Kidney glomerular epithelial cell (primary cell): ENCODE measurements at regions not wholly inside any gene's neighbourhood (a gene's known extent, or its start where the extent isn't known, plus 50 kb on each side); places are given as distances from the start of the nearest gene placed in this dataset.

Experiments
- DNase-seq: peaks from one replicate; lab custom pipeline; 2025; lab: John Stamatoyannopoulos, UW

- no peak for DNase-seq
Observed at GRCh38 chrX:80098038-80098437, 83.5 kb downstream of the TBX22 start.

DNA sequence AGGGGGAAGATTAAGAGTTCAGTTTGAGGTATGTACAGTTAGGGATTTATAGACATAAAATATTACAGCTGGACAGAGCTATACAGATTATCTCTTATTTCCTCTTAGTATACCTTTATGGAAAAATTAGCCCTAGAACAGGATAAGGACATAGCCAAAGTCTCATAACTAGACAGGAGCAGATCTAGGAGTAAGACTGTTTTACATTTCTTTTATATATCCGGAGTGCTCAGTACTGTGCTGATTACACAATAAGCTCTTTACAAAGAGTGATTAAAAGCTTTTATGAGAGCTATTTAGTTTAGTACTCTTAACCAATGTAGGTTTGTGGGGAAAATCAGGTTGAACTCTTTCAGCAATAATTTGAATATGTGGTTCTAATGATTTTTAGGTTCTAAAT lies 105.8 kb downstream of the TBX22 start:
- no peak for DNase-seq

- no peak for DNase-seq
Observed at GRCh38 chrX:80138938-80139337, 124.4 kb downstream of the TBX22 start.

DNA sequence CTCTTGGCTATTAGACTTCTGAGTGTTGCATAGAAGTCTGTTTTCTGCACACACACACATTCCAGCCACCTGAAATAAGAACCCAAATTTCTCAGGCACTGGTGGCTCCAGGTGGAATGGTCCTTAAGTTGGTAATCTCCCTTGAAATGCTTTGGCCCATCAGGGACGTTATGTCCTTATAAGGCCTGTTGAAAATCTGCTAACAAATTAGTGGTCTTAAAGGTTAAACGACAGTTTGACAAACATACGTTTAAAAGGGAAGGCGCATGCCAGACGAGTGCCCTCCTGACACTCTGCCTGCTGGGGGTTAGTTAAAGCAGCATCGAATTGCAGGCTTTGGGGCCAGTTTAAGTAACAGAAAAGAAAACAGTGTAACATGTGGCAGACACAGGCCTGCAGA lies 125.0 kb downstream of the TBX22 start:
- no peak for DNase-seq

- DNase-seq = no peak
Observed at GRCh38 chrX:80170581-80170980, 156.0 kb downstream of the TBX22 start.

GRCh38 chrX:80173261-80173660 lies 158.7 kb downstream of the TBX22 start:
- DNase-seq = no peak

DNA sequence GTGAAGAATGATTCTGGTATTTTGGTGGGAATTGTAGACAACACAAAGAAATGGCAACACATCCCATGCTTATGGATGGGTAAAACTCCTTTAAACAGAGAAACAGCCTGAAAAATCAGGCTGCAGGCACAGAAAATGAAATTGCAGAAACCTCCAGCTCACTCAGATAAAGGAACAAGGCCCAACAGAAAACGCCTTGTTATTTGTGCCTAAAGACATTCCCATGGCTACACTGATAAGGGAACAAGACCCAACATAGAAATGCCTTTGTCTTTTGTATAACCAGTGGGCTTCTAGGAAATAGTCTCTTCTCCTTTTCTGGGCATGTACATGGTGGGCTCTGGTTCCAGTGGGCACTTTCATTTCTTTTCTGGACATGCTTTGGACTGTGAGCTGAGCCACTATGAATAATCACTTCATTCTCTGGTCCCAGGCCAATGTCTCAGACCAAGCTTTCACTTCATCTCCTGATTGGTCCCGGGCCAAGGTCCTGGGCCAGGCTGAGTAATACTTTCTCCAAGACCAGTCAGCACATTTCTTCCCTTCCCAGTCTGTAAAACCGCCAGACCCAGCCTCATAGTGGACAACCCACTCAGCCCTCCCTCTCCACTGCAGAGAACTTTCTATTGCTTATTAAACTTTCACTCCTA lies 160.5 kb downstream of the TBX22 start:
- no peak for DNase-seq

DNA sequence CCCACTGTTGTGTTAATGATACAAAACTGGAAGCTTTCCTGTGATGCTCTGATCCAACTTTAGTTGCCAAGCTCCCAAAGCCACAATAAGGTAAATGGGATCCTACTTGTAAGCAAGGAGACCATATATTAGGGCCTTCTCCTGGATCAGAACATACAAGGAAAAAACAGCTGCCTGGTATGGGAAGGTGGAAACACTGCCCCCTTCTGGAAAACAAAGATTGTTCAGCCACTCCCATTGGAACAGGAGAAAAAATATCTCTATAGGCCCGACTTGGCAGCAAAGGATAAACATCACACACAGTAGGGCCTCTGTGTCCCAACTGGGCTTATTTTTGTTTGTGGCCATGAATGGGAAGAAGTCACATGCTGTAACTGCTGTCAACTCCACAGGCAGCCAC lies 166.5 kb downstream of the TBX22 start:
- DNase-seq = no peak

DNA sequence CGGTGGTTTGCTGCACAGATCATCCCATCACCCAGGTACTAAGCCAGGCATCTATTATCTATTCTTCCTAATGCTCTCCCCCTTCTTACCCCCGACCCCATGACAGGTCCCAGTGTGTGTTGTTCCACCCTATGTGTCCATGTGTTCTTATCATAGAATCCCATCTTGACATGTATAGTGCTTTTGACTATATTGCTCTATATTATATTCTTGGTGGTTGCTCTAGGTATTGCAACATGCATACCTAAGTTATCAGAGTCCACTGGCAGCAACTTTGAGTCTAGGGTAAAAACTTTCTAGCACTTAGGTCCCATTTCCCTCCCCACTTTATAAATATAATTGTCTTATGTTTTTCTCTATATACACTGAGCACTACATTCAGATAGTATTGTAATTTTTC lies 170.3 kb downstream of the TBX22 start:
- DNase-seq = no peak

GRCh38 chrX:80206647-80207046 lies 192.1 kb downstream of the TBX22 start:
- no peak for DNase-seq

- DNase-seq = no peak
Observed at GRCh38 chrX:80207327-80207726, 192.8 kb downstream of the TBX22 start.

GRCh38 chrX:80216086-80216485 lies 201.5 kb downstream of the TBX22 start:
- DNase-seq = no peak

DNA sequence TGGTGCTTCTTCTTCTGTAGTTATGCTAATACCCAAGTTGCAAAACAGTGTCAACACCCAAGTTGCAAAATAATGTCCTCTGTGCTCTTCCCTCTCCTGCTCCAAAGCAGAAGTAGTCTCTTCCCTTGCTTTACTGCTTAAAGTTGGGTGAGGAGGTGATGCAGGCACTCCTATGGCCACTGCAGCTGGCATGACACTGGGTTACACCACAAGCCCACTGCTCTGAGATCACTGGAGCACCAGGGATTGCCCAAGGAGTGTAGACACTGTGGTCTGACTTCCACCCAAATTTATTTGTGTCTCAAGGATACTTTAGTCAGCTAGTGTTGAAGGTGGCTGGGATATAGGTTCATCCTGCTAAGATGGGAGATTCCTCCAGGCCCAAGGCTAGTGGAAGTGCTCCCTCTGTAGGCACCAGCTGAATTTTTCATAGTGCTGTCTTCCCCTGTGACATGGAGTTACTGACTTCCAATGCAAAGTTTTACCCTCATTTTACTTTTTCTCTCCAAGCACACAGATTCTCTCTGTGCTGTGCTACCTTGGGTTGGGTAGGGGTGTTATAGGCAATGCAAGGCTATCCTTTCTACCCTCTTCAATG lies 196.2 kb upstream of the TENT5D start:
- no peak for DNase-seq

GRCh38 chrX:80229626-80230025 lies 190.6 kb upstream of the TENT5D start:
- no peak for DNase-seq

DNA sequence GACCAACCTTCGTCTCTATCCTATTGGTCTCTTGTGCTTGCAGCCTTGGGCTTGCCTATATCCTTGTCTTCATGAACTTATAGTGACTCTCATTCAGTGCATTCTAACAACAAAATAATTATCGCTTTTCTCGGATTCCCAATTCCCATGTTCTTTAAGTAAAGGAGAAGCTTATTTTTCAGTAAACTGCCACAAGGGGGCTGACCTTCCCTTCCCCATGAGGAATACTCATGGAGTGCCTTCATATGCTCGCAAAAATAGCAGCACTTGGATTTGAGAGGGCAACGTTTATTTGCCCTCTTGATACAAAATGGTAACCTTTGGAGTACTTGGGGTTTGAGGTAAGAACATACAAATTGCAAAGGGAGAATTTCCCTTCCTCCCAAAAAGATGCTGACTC lies 183.2 kb upstream of the TENT5D start:
- DNase-seq = no peak

DNA sequence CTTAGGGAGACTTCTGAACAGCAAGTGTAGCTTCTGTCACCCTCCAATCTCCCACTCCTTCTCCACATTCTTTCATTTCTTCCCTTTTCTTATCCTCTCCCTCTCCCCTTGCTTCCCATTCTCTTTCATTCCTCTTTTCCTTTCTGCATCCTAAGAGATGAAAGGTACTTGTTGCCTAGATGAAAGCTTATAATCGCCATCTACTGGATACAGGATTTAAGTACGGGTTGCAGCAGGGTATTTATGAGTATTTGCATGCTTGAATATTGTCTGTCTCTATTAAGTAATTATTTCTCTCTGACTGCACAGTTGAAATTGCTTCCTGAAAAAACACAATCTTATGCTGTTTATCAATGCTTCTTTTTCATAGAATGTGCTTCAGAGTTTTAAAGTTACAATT lies 174.0 kb upstream of the TENT5D start:
- no peak for DNase-seq

DNA sequence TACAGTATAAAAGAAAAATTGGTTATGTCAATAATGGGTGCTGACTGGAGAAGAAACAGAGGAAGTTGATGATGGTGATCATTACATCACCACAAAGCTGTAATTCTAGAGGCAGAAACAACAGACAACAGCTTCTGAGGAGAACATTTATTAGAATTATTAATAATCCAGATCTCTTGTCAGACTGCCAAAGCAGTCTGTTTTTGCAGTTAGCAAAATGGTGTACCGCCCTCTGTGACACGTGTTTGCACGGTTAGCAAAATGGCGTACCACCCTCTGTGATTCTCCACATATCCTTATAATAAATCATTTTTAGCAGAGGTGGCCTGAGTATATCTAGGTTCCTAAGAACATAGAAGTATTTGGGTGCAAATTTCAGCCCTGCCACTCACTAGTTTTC lies 154.0 kb upstream of the TENT5D start:
- DNase-seq = no peak

- DNase-seq = no peak
Observed at GRCh38 chrX:80266979-80267378, 153.3 kb upstream of the TENT5D start.

- DNase-seq = no peak
Observed at GRCh38 chrX:80267790-80268189, 152.5 kb upstream of the TENT5D start.

DNA sequence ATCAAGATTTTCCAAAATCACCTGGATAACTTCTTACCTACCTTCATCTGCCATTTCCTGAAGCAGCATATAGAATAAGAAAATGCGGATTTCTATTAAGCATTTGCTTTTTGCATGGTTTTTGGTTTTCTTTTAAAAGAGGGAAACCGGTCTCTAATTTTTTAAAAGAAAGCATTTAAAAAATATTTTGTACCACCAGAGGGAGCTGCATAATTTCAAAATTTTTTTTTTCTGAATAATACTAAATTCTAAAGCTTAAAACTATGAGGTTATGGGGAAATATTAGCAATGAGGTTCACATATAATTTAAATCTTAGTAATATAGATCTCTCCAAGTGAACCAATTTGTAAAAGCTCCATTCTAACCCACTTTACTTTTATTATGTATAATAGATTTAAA lies 137.7 kb upstream of the TENT5D start:
- no peak for DNase-seq

DNA sequence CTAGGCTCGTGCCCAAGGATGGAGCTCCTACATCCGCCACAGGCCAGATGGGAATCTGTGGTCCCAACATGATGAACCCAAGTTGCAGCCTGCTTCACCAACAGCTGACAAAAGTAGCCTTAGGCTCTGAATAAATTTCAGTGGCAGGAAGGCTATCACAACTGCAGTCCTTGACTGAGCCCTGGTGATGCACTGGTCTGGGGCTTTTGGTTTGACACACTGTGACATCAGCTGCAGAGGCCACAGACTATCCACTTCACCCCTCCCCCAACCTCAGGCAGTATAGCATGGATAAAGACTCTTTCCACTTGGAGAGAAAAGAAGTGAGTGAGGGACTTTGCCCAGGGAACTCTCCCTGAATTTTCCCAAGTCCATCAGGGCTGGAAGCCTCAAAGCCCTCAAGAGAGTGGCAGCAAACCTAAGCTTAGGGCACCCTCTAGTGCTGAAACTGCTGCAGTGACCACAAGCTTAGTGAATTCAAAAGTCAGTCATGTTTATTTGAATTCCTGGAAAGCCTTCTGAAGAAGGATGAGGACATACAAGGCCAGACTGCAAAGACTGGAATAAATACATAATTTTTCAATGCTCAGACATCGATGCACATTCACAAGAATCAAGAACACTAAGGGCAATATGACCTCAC lies 135.0 kb upstream of the TENT5D start:
- no peak for DNase-seq

DNA sequence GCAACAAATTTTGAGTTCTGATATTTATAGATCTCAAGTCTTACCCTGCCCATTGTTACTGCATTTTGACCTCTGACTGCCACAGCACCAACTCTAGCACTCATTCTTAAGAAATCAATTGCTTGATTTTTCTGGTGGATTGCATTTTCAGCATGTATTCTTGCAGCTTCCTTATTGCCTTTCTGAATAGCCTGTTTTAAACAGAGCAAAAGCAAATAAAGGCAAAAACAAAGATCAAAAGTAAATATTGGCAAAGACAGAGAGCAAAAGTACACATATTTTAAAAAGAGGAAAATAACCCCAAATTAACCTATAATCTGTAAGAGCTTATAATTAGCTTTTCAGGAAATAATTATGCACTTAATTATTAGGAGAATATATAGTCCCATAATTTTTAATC lies 129.4 kb upstream of the TENT5D start:
- no peak for DNase-seq

- DNase-seq = no peak
Observed at GRCh38 chrX:80293354-80293753, 126.9 kb upstream of the TENT5D start.

- DNase-seq = no peak
Observed at GRCh38 chrX:80306007-80306406, 114.2 kb upstream of the TENT5D start.
